AG09319 (cell line): ENCODE measurements at regions not wholly inside any gene's neighbourhood (a gene's known extent, or its start where the extent isn't known, plus 50 kb on each side); places are given as distances from the start of the nearest gene placed in this dataset.

Experiments
- DNase-seq: peaks from one replicate; pipeline ENCODE4 v3.0.0-alpha.2; 2010; ENCODE audit warnings: low read depth; ENCODE audit errors: extremely low read depth
- TF ChIP-seq, protein P1 (sequence below): IDR thresholded peaks from 2 replicates; pipeline ENCODE4 v1.5.1; 2011; ENCODE audit warnings: low read depth, mild to moderate bottlenecking, inconsistent platforms, low read length, moderate library complexity

- TF ChIP-seq, protein P1, sequence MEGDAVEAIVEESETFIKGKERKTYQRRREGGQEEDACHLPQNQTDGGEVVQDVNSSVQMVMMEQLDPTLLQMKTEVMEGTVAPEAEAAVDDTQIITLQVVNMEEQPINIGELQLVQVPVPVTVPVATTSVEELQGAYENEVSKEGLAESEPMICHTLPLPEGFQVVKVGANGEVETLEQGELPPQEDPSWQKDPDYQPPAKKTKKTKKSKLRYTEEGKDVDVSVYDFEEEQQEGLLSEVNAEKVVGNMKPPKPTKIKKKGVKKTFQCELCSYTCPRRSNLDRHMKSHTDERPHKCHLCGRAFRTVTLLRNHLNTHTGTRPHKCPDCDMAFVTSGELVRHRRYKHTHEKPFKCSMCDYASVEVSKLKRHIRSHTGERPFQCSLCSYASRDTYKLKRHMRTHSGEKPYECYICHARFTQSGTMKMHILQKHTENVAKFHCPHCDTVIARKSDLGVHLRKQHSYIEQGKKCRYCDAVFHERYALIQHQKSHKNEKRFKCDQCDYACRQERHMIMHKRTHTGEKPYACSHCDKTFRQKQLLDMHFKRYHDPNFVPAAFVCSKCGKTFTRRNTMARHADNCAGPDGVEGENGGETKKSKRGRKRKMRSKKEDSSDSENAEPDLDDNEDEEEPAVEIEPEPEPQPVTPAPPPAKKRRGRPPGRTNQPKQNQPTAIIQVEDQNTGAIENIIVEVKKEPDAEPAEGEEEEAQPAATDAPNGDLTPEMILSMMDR, result no peak
- no peak for DNase-seq
These were observed 222.1 kb downstream of the SOX9 start for GRCh38 chr17:72342627-72343527.

DNA sequence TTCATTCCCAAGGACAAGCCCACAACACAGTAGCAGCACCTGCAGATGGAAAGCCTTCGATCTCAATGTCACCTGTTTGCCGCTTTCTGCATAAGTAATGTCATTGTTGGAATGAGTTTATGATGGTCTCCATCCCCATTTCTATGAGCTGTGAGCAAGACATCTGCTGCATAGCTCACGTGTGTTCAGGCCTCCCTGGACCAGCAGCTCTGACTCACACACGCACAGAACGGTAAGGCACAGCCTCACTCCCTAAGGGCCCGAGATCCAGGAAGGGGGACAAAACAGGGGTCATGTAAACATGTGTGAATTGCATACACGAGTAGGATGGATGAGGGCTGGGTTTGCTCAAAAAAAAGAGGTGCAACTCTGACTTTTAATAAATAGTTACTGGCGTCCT, 223.1 kb downstream of the SOX9 start:
- TF ChIP-seq, protein P1, result no peak
- no peak for DNase-seq

DNA sequence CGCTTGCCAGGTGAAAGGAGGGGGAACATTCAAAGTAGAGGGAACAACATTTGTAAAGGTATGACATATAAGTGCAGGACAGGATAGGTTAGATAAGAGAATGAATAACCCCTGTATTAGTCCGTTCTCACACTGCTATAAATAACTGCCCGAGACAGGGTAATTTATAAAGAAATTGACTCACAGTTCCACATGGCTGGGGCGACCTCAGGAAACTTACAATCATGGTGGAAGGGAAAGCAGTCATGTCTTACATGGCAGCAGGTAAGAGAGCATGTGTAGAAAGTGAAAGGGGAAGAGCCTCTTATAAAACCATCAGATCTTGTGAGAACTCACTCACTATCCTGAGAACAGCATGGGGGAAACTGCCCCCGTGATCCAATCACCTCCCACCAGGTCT, 223.8 kb downstream of the SOX9 start:
- DNase-seq, result no peak
- TF ChIP-seq, protein P1, result no peak

DNA sequence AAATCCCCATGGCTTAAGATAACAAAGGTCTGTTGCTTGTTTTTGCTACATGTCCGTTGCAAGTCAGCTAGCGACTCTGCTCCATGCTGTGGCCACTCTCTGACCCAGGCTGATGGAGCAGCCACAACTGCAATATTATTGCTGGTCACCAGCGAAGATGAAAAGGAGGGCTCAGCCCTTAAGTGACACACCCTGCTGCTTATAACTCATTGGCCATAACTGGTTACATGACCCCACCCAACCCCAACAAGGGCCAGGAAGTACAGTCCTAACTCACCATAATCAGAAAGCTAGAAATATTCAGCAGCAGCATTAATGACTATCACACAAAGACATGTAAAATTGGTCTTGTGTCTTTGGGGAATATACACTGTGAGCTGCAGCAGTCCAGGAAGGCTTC, 224.3 kb downstream of the SOX9 start:
- no peak for DNase-seq
- TF ChIP-seq, protein P1, result no peak

- no peak for DNase-seq
These were observed 224.7 kb downstream of the SOX9 start for GRCh38 chr17:72345536-72345935.

GRCh38 chr17:72346306-72346705, 225.5 kb downstream of the SOX9 start:
- DNase-seq, result no peak
- TF ChIP-seq, protein P1, result no peak

More at GRCh38 chr17:72345536-72345935, 224.7 kb downstream of the SOX9 start:
- TF ChIP-seq, protein P1, result peak; percentile 11

GRCh38 chr17:72349011-72349410, 228.2 kb downstream of the SOX9 start:
- DNase-seq, result no peak
- TF ChIP-seq, protein P1, result no peak
